ENCODE measurements at regions not wholly inside any gene's neighbourhood (a gene's known extent, or its start where the extent isn't known, plus 50 kb on each side); places are given as distances from the start of the nearest gene placed in this dataset.

- no peak for TF ChIP-seq CTCF (IDR thresholded peaks at IDR 0.05; ENCODE audit: low read depth, low read length, missing control alignments)
- DNase-seq (ENCODE audit: extremely low read depth, low read depth): no peak
- no peak overlapping the region for H3K4me3 ChIP-seq (replicated peaks; ENCODE audit: low read depth, low read length)
Observed at GRCh38 chr18:71630696-71631095, 913.4 kb downstream of the CBLN2 start.

GRCh38 chr18:71625556-71626090, 918.5 kb downstream of the CBLN2 start:
- no peak for TF ChIP-seq CTCF (IDR thresholded peaks at IDR 0.05; ENCODE audit: low read depth, low read length, missing control alignments)
- no peak overlapping the region for H3K4me3 ChIP-seq (replicated peaks; ENCODE audit: low read depth, low read length)

GRCh38 chr18:71598374-71598773, 945.8 kb downstream of the CBLN2 start:
- TF ChIP-seq CTCF (IDR thresholded peaks at IDR 0.05; ENCODE audit: low read depth, low read length, missing control alignments): no peak
- no peak overlapping the region for H3K4me3 ChIP-seq (replicated peaks; ENCODE audit: low read depth, low read length)
- no peak for DNase-seq (ENCODE audit: extremely low read depth, low read depth)

More at GRCh38 chr18:71625556-71626090, 918.5 kb downstream of the CBLN2 start:
- no peak for DNase-seq (ENCODE audit: extremely low read depth, low read depth)

GRCh38 chr18:71597219-71597618, 946.9 kb downstream of the CBLN2 start:
- DNase-seq (ENCODE audit: extremely low read depth, low read depth): no peak
- H3K4me3 ChIP-seq (replicated peaks; ENCODE audit: low read depth, low read length): no peak overlapping the region
- TF ChIP-seq CTCF (IDR thresholded peaks at IDR 0.05; ENCODE audit: low read depth, low read length, missing control alignments): no peak

- DNase-seq (ENCODE audit: extremely low read depth, low read depth): no peak
- no peak for TF ChIP-seq CTCF (IDR thresholded peaks at IDR 0.05; ENCODE audit: low read depth, low read length, missing control alignments)
- no peak overlapping the region for H3K4me3 ChIP-seq (replicated peaks; ENCODE audit: low read depth, low read length)
Observed at GRCh38 chr18:71583252-71583651, 960.9 kb downstream of the CBLN2 start.

GRCh38 chr18:71554686-71555085, 989.5 kb downstream of the CBLN2 start:
- H3K4me3 ChIP-seq (replicated peaks; ENCODE audit: low read depth, low read length): no peak overlapping the region
- no peak for TF ChIP-seq CTCF (IDR thresholded peaks at IDR 0.05; ENCODE audit: low read depth, low read length, missing control alignments)
- DNase-seq (ENCODE audit: extremely low read depth, low read depth): no peak

- no peak for DNase-seq (ENCODE audit: extremely low read depth, low read depth)
Observed at GRCh38 chr18:71541643-71542042, 1002.5 kb downstream of the CBLN2 start.

More at GRCh38 chr18:71541643-71542042, 1002.5 kb downstream of the CBLN2 start:
- TF ChIP-seq CTCF (IDR thresholded peaks at IDR 0.05; ENCODE audit: low read depth, low read length, missing control alignments): no peak
- H3K4me3 ChIP-seq (replicated peaks; ENCODE audit: low read depth, low read length): no peak overlapping the region
